Cardiac fibroblast (primary cell): ENCODE measurements at regions not wholly inside any gene's neighbourhood (a gene's known extent, or its start where the extent isn't known, plus 50 kb on each side); places are given as distances from the start of the nearest gene placed in this dataset.

ENCODE experiments used
- DNase-seq, 2 donors: peaks; one replicate each; pipeline versions ENCODE4 v3.0.0 to v3.0.0-alpha.2; 2010; ENCODE audit warnings: low read depth in 2 of 2
- H3K4me3 ChIP-seq, 2 donors: replicated peaks in 1 of 2; 1 replicate in 1 of 2; 2 replicates in 1 of 2; pipeline ENCODE4 v1.5.1; 2011; ENCODE audit warnings: low read depth in 2 of 2, low read length in 2 of 2, mild to moderate bottlenecking in 2 of 2, moderate library complexity in 1 of 2
- CTCF ChIP-seq: IDR thresholded peaks from one replicate; pipeline ENCODE4 v1.5.1; 2011; ENCODE audit warnings: low read depth, mild to moderate bottlenecking, low read length, inconsistent platforms

- TF ChIP-seq CTCF, result no peak
- no peak overlapping the region for H3K4me3 ChIP-seq
- no peak for DNase-seq
Observed at GRCh38 chr12:42733911-42734310, 144.4 kb upstream of the PRICKLE1 start.

- H3K4me3 ChIP-seq, result no peak overlapping the region
- DNase-seq, result no peak
- no peak for TF ChIP-seq CTCF
Observed at GRCh38 chr12:42732908-42733411, 143.4 kb upstream of the PRICKLE1 start.

GRCh38 chr12:42730291-42730690, 140.7 kb upstream of the PRICKLE1 start:
- no peak for TF ChIP-seq CTCF
- H3K4me3 ChIP-seq, result no peak overlapping the region
- DNase-seq, result peak in 1 of 2 donors; percentile 55

GRCh38 chr12:42729535-42729900, 140.0 kb upstream of the PRICKLE1 start:
- TF ChIP-seq CTCF, result no peak
- no peak overlapping the region for H3K4me3 ChIP-seq
- no peak for DNase-seq

GRCh38 chr12:42728770-42729534, 139.4 kb upstream of the PRICKLE1 start:
- no peak for TF ChIP-seq CTCF
- no peak for DNase-seq
- H3K4me3 ChIP-seq, result no peak overlapping the region

- TF ChIP-seq CTCF, result no peak
- H3K4me3 ChIP-seq, result no peak overlapping the region
- DNase-seq, result no peak
Observed at GRCh38 chr12:42728287-42728686, 138.7 kb upstream of the PRICKLE1 start.
